Common myeloid progenitor, CD34-positive (primary cell): ENCODE measurements at regions not wholly inside any gene's neighbourhood (a gene's known extent, or its start where the extent isn't known, plus 50 kb on each side); places are given as distances from the start of the nearest gene placed in this dataset.

Experiments used
- CTCF ChIA-PET: fragments of 350-600 bp; sonication (Branson Sonifier 250); formaldehyde crosslinking; loops from one replicate; lab custom pipeline; 2021; ENCODE audit warnings: antibody characterized with exemption; lab: Charles Lee
- POLR2A ChIA-PET: fragments of 350-600 bp; sonication (Branson Sonifier 250); formaldehyde crosslinking; loops from one replicate; lab custom pipeline; 2021; ENCODE audit warnings: antibody characterized with exemption; lab: Charles Lee
- DNase-seq, 3 donors: peaks; one replicate each; pipeline versions ENCODE4 v3.0.0 to v3.0.0-alpha.2; 2013
- H3K27ac ChIP-seq, 2 experiments: 1 replicate in 1 of 2; 2 replicates in 1 of 2; pipeline ENCODE4 v1.7.0; 2013; ENCODE audit warnings: inconsistent platforms in 2 of 2, low read length in 2 of 2, mild to moderate bottlenecking in 2 of 2, low read depth in 1 of 2, moderate library complexity in 1 of 2; ENCODE audit not compliant: severe bottlenecking in 2 of 2, insufficient read depth in 1 of 2, poor library complexity in 1 of 2
- H3K27me3 ChIP-seq, 5 experiments: replicated peaks in 2 of 5; 1 replicate in 3 of 5; 2 replicates in 2 of 5; pipeline versions ENCODE4 v1.6.1 to v1.7.0; 2013; ENCODE audit warnings: low read length in 4 of 5, mild to moderate bottlenecking in 2 of 5, moderate library complexity in 2 of 5, inconsistent platforms in 1 of 5; ENCODE audit not compliant: insufficient read depth in 5 of 5, control insufficient read depth in 4 of 5
- H3K36me3 ChIP-seq, 4 experiments: 1 replicate in 2 of 4; 2 replicates in 2 of 4; pipeline versions ENCODE4 v1.6.1 to v1.7.0; 2013; ENCODE audit warnings: low read length in 3 of 4, control low read depth in 1 of 4, mild to moderate bottlenecking in 1 of 4; ENCODE audit not compliant: control insufficient read depth in 4 of 4, insufficient read depth in 4 of 4
- H3K4me1 ChIP-seq, 4 experiments: 1 replicate in 3 of 4; 2 replicates in 1 of 4; pipeline versions ENCODE4 v1.6.1 to v1.7.1; 2013; ENCODE audit warnings: low read length in 3 of 4, mild to moderate bottlenecking in 3 of 4, control low read depth in 1 of 4, inconsistent platforms in 1 of 4, moderate library complexity in 1 of 4; ENCODE audit not compliant: control insufficient read depth in 4 of 4, insufficient read depth in 4 of 4; ENCODE audit errors: control extremely low read depth in 1 of 4
- H3K4me3 ChIP-seq, 7 experiments: 1 replicate in 4 of 7; 2 replicates in 3 of 7; pipeline versions ENCODE4 v1.5.1 to v1.7.0; 2013; ENCODE audit warnings: mild to moderate bottlenecking in 7 of 7, low read length in 6 of 7, moderate library complexity in 6 of 7, inconsistent platforms in 2 of 7, low read depth in 2 of 7, control low read depth in 1 of 7; ENCODE audit not compliant: insufficient read depth in 4 of 7, control insufficient read depth in 1 of 7; ENCODE audit errors: extremely low read depth in 1 of 7
- H3K9me3 ChIP-seq, 5 experiments: 1 replicate in 4 of 5; 2 replicates in 1 of 5; pipeline versions ENCODE4 v1.6.1 to v1.7.1; 2013; ENCODE audit warnings: low read length in 4 of 5, mild to moderate bottlenecking in 2 of 5, inconsistent platforms in 1 of 5, low read depth in 1 of 5, moderate library complexity in 1 of 5; ENCODE audit not compliant: control insufficient read depth in 4 of 5, insufficient read depth in 2 of 5; ENCODE audit errors: control extremely low read depth in 1 of 5
- WGBS: methylation state at CpG from one replicate; pipeline ENCODE4 v1.1.5; 2013; ENCODE audit not compliant: insufficient coverage; 5-methylcytosine and 5-hydroxymethylcytosine counted together

DNA sequence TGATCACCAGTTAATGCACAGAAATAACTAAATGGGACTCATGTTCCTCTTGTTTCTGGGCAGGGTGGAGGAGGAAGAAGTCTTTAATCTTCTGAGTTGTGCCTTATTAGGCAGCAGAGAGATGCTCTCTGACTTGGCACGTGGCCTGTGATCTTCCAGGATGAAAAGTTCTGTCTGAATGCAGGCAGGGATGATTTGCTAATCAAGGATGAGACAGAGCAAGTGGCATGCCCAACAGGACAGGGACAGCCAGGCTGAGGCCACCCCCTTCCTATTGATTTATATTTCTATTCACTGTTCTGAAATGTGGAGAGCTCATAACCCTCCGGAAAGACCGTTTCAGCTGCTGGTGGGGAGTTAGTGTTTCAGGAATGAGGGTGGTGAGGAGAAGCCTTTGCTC, 477.8 kb upstream of the CAMK1G start:
- POLR2A ChIA-PET: no interaction called here
- CTCF ChIA-PET: no interaction called here

DNA sequence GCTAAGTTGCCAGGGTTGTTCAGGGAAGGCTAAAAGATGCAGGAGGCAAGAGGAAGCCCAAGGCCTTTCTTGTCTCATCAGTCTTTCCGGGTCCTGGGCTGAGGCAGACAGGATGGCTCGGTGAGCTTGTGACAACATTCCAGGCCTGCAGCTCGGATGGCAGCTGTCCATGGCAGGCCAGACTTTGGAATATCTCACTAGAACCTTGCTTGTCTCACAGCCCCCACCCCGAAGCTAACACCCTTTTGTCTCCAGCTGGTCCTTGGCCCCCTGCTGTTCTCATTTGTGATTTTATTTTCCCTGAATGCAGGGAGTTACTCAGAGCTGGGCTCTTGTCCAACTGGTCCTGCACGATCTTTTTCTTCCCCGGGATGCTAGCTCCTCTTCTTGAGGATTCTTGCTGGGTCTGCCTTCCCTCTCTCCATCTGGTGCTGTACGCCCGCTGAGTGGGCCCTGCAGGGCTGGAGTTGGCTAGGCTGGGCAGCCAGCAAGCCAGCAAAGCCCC, 477.2 kb upstream of the CAMK1G start:
- H3K36me3 ChIP-seq: no peaks in the 10 kb centered on the region
- ChIA-PET POLR2A (no interaction called here), CTCF (no interaction called here)
- H3K9me3 ChIP-seq: no peaks in the 10 kb centered on the region
- peaks cover 0 to 1% (median 0%) of the 10 kb centered on the region in 5 experiments for H3K27me3 ChIP-seq
- H3K27ac ChIP-seq: no peak overlapping the region
- DNase-seq: no peak
- H3K4me1 ChIP-seq: no peaks in the 10 kb centered on the region
- 93% methylated on average over 6 of the region's 8 CpGs for WGBS
- H3K4me3 ChIP-seq: no peak overlapping the region

More for the DNA sequence above, 477.8 kb upstream of the CAMK1G start:
- DNase-seq: no peak
- Histone ChIP-seq H3K27ac (no peak overlapping the region), H3K4me3 (no peak overlapping the region), H3K4me1 (no peaks in the 10 kb centered on the region), H3K36me3 (no peaks in the 10 kb centered on the region), H3K27me3 (peaks cover 0 to 1% (median 0%) of the 10 kb centered on the region in 5 experiments), H3K9me3 (no peaks in the 10 kb centered on the region)
- WGBS: 83% methylated on average over 1 of the region's 3 CpGs

DNA sequence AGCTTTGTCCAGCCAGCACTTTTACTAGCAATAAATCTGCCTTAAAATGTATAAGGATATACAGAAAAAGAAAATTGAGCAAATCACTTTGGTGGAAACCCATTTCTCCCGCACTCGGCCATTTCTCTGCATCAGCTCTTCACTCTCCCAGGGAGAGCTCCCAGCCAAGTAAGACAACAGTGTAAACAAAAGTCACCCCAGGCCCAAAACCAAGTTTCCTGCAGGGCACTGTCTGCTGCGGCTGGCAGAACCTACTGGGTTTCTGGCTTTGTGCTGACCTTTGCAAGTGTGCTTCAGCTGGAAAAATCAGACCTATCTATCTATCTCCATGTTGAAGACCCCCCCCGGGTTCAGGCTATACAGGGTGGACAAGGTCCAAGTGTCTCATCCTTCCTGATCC, 476.7 kb upstream of the CAMK1G start:
- H3K27me3 ChIP-seq: peaks cover 0 to 1% (median 0%) of the 10 kb centered on the region in 5 experiments
- no peaks in the 10 kb centered on the region for H3K4me1 ChIP-seq
- ChIA-PET CTCF (no interaction called here), POLR2A (no interaction called here)
- WGBS: 100% methylated on average over 4 of the region's 4 CpGs
- no peak overlapping the region for H3K4me3 ChIP-seq
- no peaks in the 10 kb centered on the region for H3K36me3 ChIP-seq
- H3K9me3 ChIP-seq: no peaks in the 10 kb centered on the region
- H3K27ac ChIP-seq: no peak overlapping the region
- no peak for DNase-seq

DNA sequence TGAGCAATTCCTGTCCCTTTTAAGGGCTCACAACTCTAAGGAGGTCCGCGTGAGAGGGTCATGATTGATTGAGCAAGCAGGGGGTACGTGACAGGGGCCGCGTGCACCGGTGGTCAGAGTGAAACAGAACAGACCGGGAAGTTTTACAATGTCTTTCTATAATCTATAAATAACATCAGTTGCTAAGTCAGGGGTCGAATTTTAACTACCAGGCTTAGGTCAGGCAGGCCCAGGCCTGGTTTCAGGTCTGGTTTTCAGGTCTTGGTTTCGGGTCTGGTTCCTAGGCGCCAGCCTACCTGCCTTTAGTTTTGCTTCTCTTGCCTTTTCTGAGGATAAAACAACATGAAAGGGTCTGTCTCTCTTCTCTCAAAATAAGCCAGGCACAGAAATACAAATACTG, 476.0 kb upstream of the CAMK1G start:
- 96% methylated on average over 7 of the region's 10 CpGs for WGBS
- POLR2A ChIA-PET: no interaction called here
- H3K27ac ChIP-seq: no peak overlapping the region

GRCh38 chr1:209109001-209109785, 474.3 kb upstream of the CAMK1G start:
- Histone ChIP-seq H3K27ac (no peak overlapping the region), H3K9me3 (no peaks in the 10 kb centered on the region), H3K27me3 (no peaks in the 10 kb centered on the region), H3K4me1 (no peaks in the 10 kb centered on the region), H3K36me3 (no peaks in the 10 kb centered on the region), H3K4me3 (no peak overlapping the region)
- ChIA-PET CTCF (no interaction called here), POLR2A (no interaction called here)
- 50% methylated on average over 1 of the region's 2 CpGs for WGBS
- no peak for DNase-seq

More for the DNA sequence above, 476.0 kb upstream of the CAMK1G start:
- no peaks in the 10 kb centered on the region for H3K9me3 ChIP-seq
- CTCF ChIA-PET: no interaction called here
- H3K4me3 ChIP-seq: no peak overlapping the region
- no peaks in the 10 kb centered on the region for H3K36me3 ChIP-seq
- no peak for DNase-seq
- peaks cover 0 to 1% (median 0%) of the 10 kb centered on the region in 5 experiments for H3K27me3 ChIP-seq
- no peaks in the 10 kb centered on the region for H3K4me1 ChIP-seq

GRCh38 chr1:209113521-209113920, 470.0 kb upstream of the CAMK1G start:
- DNase-seq: no peak
- no peaks in the 10 kb centered on the region for H3K27me3 ChIP-seq
- no peaks in the 10 kb centered on the region for H3K9me3 ChIP-seq
- no peak overlapping the region for H3K27ac ChIP-seq
- ChIA-PET POLR2A (no interaction called here), CTCF (no interaction called here)
- H3K36me3 ChIP-seq: no peaks in the 10 kb centered on the region
- no CpG with 5 or more reads among the region's 5 CpGs for WGBS
- no peak overlapping the region for H3K4me3 ChIP-seq
- H3K4me1 ChIP-seq: no peaks in the 10 kb centered on the region

DNA sequence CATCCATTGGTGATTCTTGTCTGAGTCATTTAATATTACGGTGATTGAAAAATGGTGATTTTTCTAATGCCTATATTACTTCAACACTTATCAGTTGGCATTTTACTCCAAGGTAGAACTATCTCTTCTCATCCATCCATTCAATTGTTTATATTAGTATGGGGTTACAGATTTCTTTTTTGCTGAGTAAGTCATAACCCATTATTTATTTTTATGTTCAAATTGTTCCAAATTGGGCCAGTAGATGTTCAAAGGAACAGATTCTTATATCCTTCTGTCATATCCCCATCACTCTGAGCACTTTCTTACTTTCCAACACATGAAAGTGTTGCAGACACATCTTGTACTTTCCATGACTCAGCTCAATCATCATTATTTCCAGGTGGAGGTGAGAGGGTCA, 466.8 kb upstream of the CAMK1G start:
- Histone ChIP-seq H3K4me1 (no peaks in the 10 kb centered on the region), H3K36me3 (no peaks in the 10 kb centered on the region), H3K9me3 (no peaks in the 10 kb centered on the region), H3K27ac (no peak overlapping the region), H3K4me3 (no peak overlapping the region), H3K27me3 (no peaks in the 10 kb centered on the region)
- WGBS: no CpG with 5 or more reads among the region's 1 CpG
- POLR2A ChIA-PET: no interaction called here
- CTCF ChIA-PET: no interaction called here
- no peak for DNase-seq
